ENCODE measurements at regions not wholly inside any gene's neighbourhood (a gene's known extent, or its start where the extent isn't known, plus 50 kb on each side); places are given as distances from the start of the nearest gene placed in this dataset.

DNA sequence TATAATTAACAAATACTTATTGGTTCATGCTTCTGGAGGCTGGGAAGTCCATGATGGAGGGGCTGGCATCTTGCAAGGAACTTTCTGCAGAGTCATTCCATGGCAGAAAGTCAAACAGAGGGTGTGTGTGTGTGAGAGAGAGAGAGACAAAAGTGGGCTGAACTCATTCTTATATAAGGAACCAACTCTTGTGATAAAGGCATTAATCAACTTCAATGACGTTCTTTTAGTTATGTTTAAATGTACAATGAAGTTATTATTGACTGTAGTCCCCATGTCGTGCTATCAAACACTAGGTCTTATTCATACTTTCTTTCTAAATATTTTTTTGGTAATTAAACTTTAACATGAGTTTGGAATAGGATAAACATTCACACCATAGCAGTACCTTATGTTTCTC lies 1408.8 kb downstream of the STIM2 start:
- TF ChIP-seq, protein P1, sequence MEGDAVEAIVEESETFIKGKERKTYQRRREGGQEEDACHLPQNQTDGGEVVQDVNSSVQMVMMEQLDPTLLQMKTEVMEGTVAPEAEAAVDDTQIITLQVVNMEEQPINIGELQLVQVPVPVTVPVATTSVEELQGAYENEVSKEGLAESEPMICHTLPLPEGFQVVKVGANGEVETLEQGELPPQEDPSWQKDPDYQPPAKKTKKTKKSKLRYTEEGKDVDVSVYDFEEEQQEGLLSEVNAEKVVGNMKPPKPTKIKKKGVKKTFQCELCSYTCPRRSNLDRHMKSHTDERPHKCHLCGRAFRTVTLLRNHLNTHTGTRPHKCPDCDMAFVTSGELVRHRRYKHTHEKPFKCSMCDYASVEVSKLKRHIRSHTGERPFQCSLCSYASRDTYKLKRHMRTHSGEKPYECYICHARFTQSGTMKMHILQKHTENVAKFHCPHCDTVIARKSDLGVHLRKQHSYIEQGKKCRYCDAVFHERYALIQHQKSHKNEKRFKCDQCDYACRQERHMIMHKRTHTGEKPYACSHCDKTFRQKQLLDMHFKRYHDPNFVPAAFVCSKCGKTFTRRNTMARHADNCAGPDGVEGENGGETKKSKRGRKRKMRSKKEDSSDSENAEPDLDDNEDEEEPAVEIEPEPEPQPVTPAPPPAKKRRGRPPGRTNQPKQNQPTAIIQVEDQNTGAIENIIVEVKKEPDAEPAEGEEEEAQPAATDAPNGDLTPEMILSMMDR (IDR thresholded peaks at IDR 0.05) = no peak
- TF ChIP-seq POLR2A (IDR thresholded peaks at IDR 0.05; ENCODE audit: low read depth) = no peak
- TF ChIP-seq POLR2AphosphoS5 (IDR thresholded peaks at IDR 0.05) = no peak
- TF ChIP-seq EP300 (IDR thresholded peaks at IDR 0.05) = no peak

All from esophagus muscularis mucosa (tissue), 4 donors.